Fibroblast of the aortic adventitia (primary cell): ENCODE measurements at regions not wholly inside any gene's neighbourhood (a gene's known extent, or its start where the extent isn't known, plus 50 kb on each side); places are given as distances from the start of the nearest gene placed in this dataset.

Experiments used
- DNase-seq: peaks from one replicate; pipeline ENCODE4 v3.0.0-alpha.2; 2010; ENCODE audit warnings: low read depth
- H3K4me3 ChIP-seq: 2 replicates; pipeline ENCODE4 v1.5.1; 2011; ENCODE audit warnings: low read depth, mild to moderate bottlenecking, control low read depth, low read length, moderate library complexity
- CTCF ChIP-seq: IDR thresholded peaks from 2 replicates; pipeline ENCODE4 v1.5.1; 2011; ENCODE audit warnings: mild to moderate bottlenecking, low read length, control low read depth, inconsistent platforms; ENCODE audit not compliant: insufficient read depth

GRCh38 chr4:138085736-138086305 lies 156.3 kb downstream of the SLC7A11 start:
- DNase-seq, result no peak
- no peak for TF ChIP-seq CTCF
- H3K4me3 ChIP-seq, result no peak overlapping the region

GRCh38 chr4:138078751-138079520 lies 163.2 kb downstream of the SLC7A11 start:
- no peak overlapping the region for H3K4me3 ChIP-seq
- DNase-seq, result peak; percentile 28
- no peak for TF ChIP-seq CTCF

- TF ChIP-seq CTCF, result no peak
- no peak overlapping the region for H3K4me3 ChIP-seq
- peak; percentile 28 for DNase-seq
These were observed 163.9 kb downstream of the SLC7A11 start for GRCh38 chr4:138078253-138078652.

- DNase-seq, result no peak
- no peak for TF ChIP-seq CTCF
- no peak overlapping the region for H3K4me3 ChIP-seq
These were observed 165.6 kb downstream of the SLC7A11 start for GRCh38 chr4:138076561-138076960.

- DNase-seq, result no peak
- no peak for TF ChIP-seq CTCF
- H3K4me3 ChIP-seq, result no peak overlapping the region
These were observed 171.3 kb downstream of the SLC7A11 start for GRCh38 chr4:138070816-138071215.

GRCh38 chr4:138063581-138063980 lies 178.6 kb downstream of the SLC7A11 start:
- H3K4me3 ChIP-seq, result no peak overlapping the region
- TF ChIP-seq CTCF, result no peak
- no peak for DNase-seq
